ENCODE measurements at regions not wholly inside any gene's neighbourhood (a gene's known extent, or its start where the extent isn't known, plus 50 kb on each side); places are given as distances from the start of the nearest gene placed in this dataset.
A peak's percentile ranks its signal among the peaks of the same experiment; 100 is the strongest.

GRCh38 chr2:71777946-71778345, 324.6 kb downstream of the DYSF start:
- DNase-seq (ENCODE audit: low read depth), result no peak

- DNase-seq (ENCODE audit: low read depth), result no peak
Measured at GRCh38 chr2:71776227-71776626, 322.9 kb downstream of the DYSF start.

GRCh38 chr2:71773218-71773617, 319.9 kb downstream of the DYSF start:
- no peak for DNase-seq (ENCODE audit: low read depth)

- DNase-seq (ENCODE audit: low read depth), result no peak
Measured at GRCh38 chr2:71772510-71773172, 319.3 kb downstream of the DYSF start.

- DNase-seq (ENCODE audit: low read depth), result no peak
Measured at GRCh38 chr2:71767663-71768062, 314.3 kb downstream of the DYSF start.

GRCh38 chr2:71759060-71759459, 305.7 kb downstream of the DYSF start:
- no peak for DNase-seq (ENCODE audit: low read depth)

- no peak for DNase-seq (ENCODE audit: low read depth)
Measured at GRCh38 chr2:71757351-71757750, 304.0 kb downstream of the DYSF start.

- peak; percentile 37 for DNase-seq (ENCODE audit: low read depth)
Measured at GRCh38 chr2:71756280-71756906, 303.0 kb downstream of the DYSF start.

GRCh38 chr2:71751590-71751989, 298.2 kb downstream of the DYSF start:
- no peak for DNase-seq (ENCODE audit: low read depth)

GRCh38 chr2:71749671-71750101, 296.3 kb downstream of the DYSF start:
- DNase-seq (ENCODE audit: low read depth), result no peak

- peak; percentile 55 for DNase-seq (ENCODE audit: low read depth)
Measured at GRCh38 chr2:71748227-71748626, 294.9 kb downstream of the DYSF start.

- no peak for DNase-seq (ENCODE audit: low read depth)
Measured at GRCh38 chr2:71747559-71747958, 294.2 kb downstream of the DYSF start.

- peak; percentile 37 for DNase-seq (ENCODE audit: low read depth)
Measured at GRCh38 chr2:71746946-71747501, 293.7 kb downstream of the DYSF start.

- DNase-seq (ENCODE audit: low read depth), result no peak
Measured at GRCh38 chr2:71744781-71745180, 291.4 kb downstream of the DYSF start.

GRCh38 chr2:71743995-71744675, 290.8 kb downstream of the DYSF start:
- no peak for DNase-seq (ENCODE audit: low read depth)

GRCh38 chr2:71742953-71743601, 289.7 kb downstream of the DYSF start:
- DNase-seq (ENCODE audit: low read depth), result peak; percentile 68

- DNase-seq (ENCODE audit: low read depth), result no peak
Measured at GRCh38 chr2:71736986-71737385, 283.6 kb downstream of the DYSF start.

- no peak for DNase-seq (ENCODE audit: low read depth)
Measured at GRCh38 chr2:71736091-71736861, 282.9 kb downstream of the DYSF start.

Measured in GM04503 (cell line).